ENCODE measurements at regions not wholly inside any gene's neighbourhood (a gene's known extent, or its start where the extent isn't known, plus 50 kb on each side); places are given as distances from the start of the nearest gene placed in this dataset.

- H3K36me3 ChIP-seq = no peaks in the 10 kb centered on the region
- H3K27ac ChIP-seq = no peak overlapping the region
- no peaks in the 10 kb centered on the region for H3K4me1 ChIP-seq
- H3K27me3 ChIP-seq = no peaks in the 10 kb centered on the region
- no peaks in the 10 kb centered on the region for H3K9me3 ChIP-seq
- DNase-seq (ENCODE audit: low spot score in 2 of 2) = no peak
- TF ChIP-seq POLR2AphosphoS5 (IDR thresholded peaks at IDR 0.05) = no peak
- no peak for TF ChIP-seq POLR2A (IDR thresholded peaks at IDR 0.05)
- no peak for TF ChIP-seq EP300 (IDR thresholded peaks at IDR 0.05)
- no peak for TF ChIP-seq CTCF (IDR thresholded peaks at IDR 0.05)
- 83% methylated on average over 1 of the region's 1 CpG for WGBS
- no peak overlapping the region for H3K4me3 ChIP-seq
Measured at GRCh38 chr4:29521281-29521680, 1198.9 kb upstream of the PCDH7 start.

- H3K9me3 ChIP-seq = no peaks in the 10 kb centered on the region
- no peak overlapping the region for H3K4me3 ChIP-seq
- no peaks in the 10 kb centered on the region for H3K4me1 ChIP-seq
- no peak overlapping the region for H3K27ac ChIP-seq
- DNase-seq (ENCODE audit: low spot score in 2 of 2) = no peak
- H3K36me3 ChIP-seq = no peaks in the 10 kb centered on the region
- no peaks in the 10 kb centered on the region for H3K27me3 ChIP-seq
- WGBS = 71% methylated on average over 3 of the region's 3 CpGs
- TF ChIP-seq CTCF (IDR thresholded peaks at IDR 0.05) (no peak), POLR2AphosphoS5 (IDR thresholded peaks at IDR 0.05) (no peak), EP300 (IDR thresholded peaks at IDR 0.05) (no peak), POLR2A (IDR thresholded peaks at IDR 0.05) (no peak)
Measured at GRCh38 chr4:29536745-29537144, 1183.4 kb upstream of the PCDH7 start.

- TF ChIP-seq POLR2A (IDR thresholded peaks at IDR 0.05) = no peak
- TF ChIP-seq POLR2AphosphoS5 (IDR thresholded peaks at IDR 0.05) = no peak
- no peak for TF ChIP-seq EP300 (IDR thresholded peaks at IDR 0.05)
- no peak for TF ChIP-seq CTCF (IDR thresholded peaks at IDR 0.05)
- WGBS = 52% methylated on average over 4 of the region's 4 CpGs
- H3K4me3 ChIP-seq = no peak overlapping the region
- H3K9me3 ChIP-seq = no peaks in the 10 kb centered on the region
- H3K4me1 ChIP-seq = no peaks in the 10 kb centered on the region
- no peak overlapping the region for H3K27ac ChIP-seq
- DNase-seq (ENCODE audit: low spot score in 2 of 2) = no peak
- H3K27me3 ChIP-seq = no peaks in the 10 kb centered on the region
- no peaks in the 10 kb centered on the region for H3K36me3 ChIP-seq
Measured at GRCh38 chr4:29538889-29539646, 1181.1 kb upstream of the PCDH7 start.

- Histone ChIP-seq H3K36me3 (no peaks in the 10 kb centered on the region), H3K27ac (no peak overlapping the region), H3K4me3 (no peak overlapping the region), H3K27me3 (no peaks in the 10 kb centered on the region), H3K4me1 (no peaks in the 10 kb centered on the region), H3K9me3 (no peaks in the 10 kb centered on the region)
- WGBS = 65% methylated on average over 2 of the region's 2 CpGs
- no peak for TF ChIP-seq EP300 (IDR thresholded peaks at IDR 0.05)
- TF ChIP-seq POLR2AphosphoS5 (IDR thresholded peaks at IDR 0.05) = no peak
- no peak for TF ChIP-seq POLR2A (IDR thresholded peaks at IDR 0.05)
- TF ChIP-seq CTCF (IDR thresholded peaks at IDR 0.05) = no peak
- DNase-seq (ENCODE audit: low spot score in 2 of 2) = no peak
Measured at GRCh38 chr4:29540439-29541102, 1179.6 kb upstream of the PCDH7 start.

- Histone ChIP-seq H3K36me3 (no peaks in the 10 kb centered on the region), H3K9me3 (no peaks in the 10 kb centered on the region), H3K27me3 (no peaks in the 10 kb centered on the region), H3K27ac (no peak overlapping the region), H3K4me1 (no peaks in the 10 kb centered on the region), H3K4me3 (no peak overlapping the region)
- DNase-seq (ENCODE audit: low spot score in 2 of 2) = no peak
- TF ChIP-seq EP300 (IDR thresholded peaks at IDR 0.05) (no peak), POLR2AphosphoS5 (IDR thresholded peaks at IDR 0.05) (no peak), CTCF (IDR thresholded peaks at IDR 0.05) (no peak), POLR2A (IDR thresholded peaks at IDR 0.05) (no peak)
- WGBS = 84% methylated on average over 6 of the region's 6 CpGs
Measured at GRCh38 chr4:29541757-29542156, 1178.4 kb upstream of the PCDH7 start.

Measured in suprapubic skin (tissue), 4 donors.